GM18951 (cell line): ENCODE measurements at regions not wholly inside any gene's neighbourhood (a gene's known extent, or its start where the extent isn't known, plus 50 kb on each side); places are given as distances from the start of the nearest gene placed in this dataset.

Experiments
- POLR2A ChIP-seq: IDR thresholded peaks from 4 replicates; pipeline ENCODE4 v1.6.1; 2011; ENCODE audit warnings: mild to moderate bottlenecking; ENCODE audit not compliant: insufficient read length, insufficient read depth; ENCODE audit errors: extremely low read depth
- in situ Hi-C: fragments of 300-500 bp; cut with MboI; formaldehyde crosslinking; loops from one replicate; pipeline ENCODE4 v1.12.0; 2022; ENCODE audit warnings: low sequenced_read_pairs, mixed read lengths, inconsistent platforms; ENCODE audit not compliant: unreplicated experiment

DNA sequence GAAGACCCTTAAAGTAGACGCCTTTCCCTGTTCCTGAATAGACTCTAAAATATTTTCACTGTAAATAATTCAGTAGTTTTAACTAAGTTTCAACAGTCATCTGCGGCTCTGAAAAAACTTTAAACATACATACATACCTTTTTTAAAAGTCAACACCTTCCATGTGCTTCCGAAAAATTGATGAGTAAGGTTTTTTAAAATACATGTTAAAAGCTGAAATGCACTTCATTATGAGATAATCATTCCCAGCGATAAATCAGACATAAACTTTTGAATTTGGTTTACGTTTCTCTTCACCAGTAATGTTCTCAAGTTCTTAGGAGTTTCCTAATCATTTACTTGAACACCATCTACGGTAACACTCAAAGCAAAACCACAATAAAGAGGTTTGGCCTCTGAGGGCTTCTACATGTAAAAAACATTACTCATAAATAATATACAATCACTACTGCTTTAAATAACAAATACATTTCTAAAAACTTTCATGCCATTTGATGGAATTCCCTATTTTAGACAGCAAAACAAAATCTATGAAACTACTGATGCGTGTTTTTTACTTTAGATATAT, 403.5 kb downstream of the SHQ1 start:
- in situ Hi-C loops, result no loop called here
- no peak for TF ChIP-seq POLR2A

DNA sequence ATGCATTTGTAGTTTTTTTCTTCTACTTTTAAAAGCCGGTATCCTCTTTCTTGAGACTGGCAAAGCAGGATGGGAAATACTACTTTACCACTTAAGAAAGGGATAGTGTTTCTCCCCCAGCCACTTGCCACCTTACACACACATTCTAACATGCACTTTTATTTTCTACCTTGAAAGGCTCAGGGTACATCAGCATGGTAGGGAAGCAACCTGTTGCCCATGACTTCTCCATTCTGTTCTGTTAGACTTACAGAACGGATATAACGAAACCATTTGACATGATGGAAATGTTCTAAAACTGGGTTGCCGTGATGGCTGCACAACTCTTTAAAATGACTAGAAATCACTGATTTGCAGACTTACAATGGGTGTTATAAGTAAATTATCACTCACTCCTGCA, 405.5 kb downstream of the SHQ1 start:
- in situ Hi-C loops, result no loop called here
- no peak for TF ChIP-seq POLR2A

DNA sequence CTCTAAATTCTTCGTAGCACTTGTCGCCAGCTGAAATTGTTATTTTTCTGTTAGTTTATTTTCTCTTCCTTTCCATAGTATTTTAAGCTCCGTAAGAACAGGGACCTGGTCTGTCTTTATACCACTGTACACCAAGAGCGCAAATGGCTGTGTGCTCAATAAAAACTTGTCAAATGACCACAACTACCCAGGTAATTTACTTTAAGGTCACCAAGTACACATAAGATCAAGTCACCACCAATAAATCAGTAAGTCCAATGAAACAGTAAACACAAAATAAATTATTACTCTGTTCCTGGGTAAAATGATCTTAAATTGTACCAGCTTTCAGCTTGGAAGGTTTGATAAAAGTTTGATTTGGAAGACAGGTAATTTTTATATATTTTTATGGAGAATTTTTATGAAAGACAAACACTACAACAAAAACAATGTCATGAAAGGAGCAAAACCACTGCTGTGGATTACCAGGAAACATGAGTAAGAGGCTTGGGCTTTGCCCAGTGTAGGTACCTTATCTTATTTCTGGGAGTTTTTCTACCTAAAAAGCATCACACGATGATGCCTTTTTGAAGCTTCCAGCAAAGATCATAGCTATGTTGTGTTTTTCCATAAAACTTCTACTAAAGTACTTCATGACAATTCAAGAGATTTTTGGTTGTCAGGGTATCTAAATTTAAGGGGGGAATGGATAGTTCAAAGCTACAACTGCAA, 406.8 kb downstream of the SHQ1 start:
- in situ Hi-C loops, result no loop called here
- TF ChIP-seq POLR2A, result no peak

DNA sequence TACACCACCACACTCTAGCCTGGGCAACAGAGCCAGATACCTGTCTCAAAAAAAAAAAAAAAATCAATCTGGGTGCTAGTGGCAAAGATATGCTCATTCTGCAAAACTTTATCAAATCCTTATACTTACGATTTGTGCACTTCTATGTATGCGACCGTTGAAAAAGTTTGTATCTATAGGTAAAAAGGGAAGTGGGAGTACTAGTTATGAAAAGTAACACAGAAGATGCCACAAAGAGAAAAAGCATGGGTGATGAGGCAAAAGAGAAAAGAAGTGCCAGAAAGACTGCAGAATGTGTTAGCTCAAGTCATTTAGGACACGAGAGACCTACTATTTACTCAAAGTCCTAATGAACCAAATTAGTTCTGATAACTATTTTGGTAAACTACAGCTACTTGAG, 407.8 kb downstream of the SHQ1 start:
- in situ Hi-C loops, result no loop called here
- TF ChIP-seq POLR2A, result no peak

DNA sequence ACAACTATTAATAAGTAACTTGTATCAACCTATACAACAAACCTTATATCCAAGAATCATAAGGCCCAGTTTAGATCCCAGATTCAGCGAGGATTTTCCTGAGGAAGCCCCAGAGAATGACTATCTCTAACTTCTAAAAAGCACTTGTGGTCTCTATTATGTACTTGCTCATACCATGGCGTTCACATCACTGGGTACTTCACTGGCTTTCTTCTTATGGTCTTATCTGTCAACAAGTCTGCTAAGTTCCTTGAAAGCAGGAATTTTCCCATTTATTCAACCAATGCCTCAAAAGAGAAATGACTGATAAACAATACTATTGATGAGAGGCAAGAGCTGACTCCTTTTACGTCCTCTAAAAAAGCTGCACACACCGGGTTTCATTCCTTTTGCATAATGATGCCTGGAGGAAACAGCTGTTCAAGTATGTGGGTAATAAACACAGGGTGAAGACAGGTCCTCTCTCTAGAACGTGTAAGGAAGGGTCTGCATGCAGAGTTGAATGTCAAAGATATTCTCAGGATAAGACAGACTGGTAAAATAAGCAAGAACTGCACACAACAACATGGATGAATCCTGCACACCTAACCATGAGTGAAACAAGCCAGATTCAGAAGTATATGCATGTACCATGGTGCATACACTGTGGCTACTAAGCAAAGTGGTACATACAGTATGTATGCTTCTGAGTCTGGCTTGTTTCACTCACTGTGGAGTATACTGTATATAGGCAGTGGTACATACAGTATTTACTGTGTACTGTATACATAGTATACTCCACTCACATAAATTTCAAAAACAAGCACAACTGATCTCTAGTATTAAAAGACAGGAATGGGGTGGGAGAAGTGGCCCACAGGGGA, 408.7 kb downstream of the SHQ1 start:
- in situ Hi-C loops, result no loop called here
- TF ChIP-seq POLR2A, result no peak

DNA sequence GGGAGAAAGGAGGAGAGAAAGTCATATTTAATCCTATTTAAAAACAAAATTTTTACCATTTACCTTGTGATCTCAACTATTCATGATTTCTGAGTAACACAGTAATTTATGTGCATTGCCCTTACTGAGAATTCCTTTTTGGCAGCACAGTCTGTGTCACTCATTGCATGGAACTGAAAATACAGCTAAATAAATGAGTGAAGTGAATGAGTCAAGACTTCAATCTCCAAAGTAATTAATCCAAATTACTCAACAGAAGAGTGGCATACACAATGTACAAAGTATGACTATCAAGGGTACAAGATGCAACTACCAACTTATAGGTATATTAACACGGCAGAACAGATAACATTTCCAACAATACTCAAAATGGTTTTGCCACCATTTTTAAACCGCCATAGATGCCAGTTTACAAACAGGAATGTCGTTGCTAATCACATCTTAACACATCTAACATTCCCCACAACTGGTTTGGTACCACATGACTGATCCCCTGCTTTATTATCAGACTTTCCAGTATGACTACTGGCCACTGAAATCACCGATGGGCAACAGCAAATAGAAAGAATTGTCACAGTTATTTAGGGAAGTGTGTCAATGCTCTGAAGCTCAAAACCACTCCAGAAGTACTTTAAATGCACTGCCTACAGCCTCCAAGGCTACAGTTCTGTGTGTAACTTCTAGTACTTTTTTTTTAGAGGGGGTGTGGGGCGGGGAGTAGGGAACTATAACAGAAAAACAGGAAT, 410.4 kb downstream of the SHQ1 start:
- no peak for TF ChIP-seq POLR2A
- in situ Hi-C loops, result no loop called here

DNA sequence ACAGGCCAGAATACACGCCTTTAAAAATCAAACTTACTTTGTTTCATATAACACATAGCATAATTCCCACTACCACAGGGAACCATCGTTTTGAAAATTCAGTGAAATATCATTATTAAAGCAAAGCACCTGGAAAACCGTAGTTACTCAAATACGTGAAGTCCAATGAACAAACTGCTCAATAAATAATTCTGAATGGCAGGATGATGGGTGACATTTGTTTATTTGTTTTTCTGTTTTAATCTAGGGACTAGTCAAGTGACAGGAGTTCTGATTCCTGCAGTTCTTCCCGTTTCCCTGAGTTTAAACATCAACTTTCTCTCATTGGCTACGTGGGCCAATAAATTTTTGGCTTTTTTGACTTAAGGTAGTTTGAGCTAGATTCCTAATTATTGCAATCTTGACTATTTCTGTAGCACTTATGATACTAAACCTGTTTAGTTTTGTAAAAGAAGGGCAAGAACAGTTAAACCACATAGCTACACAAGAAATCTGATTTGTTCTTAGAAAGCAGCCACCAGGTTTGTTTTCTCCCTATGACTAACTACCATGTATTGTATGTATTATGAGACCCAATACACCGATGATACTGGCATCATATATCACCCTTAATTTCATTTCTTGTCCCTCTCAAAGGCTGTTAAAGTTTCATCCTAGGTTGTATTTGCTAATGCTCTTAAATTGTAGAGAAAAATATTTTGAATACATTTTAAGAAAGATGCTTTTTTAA, 411.2 kb downstream of the SHQ1 start:
- in situ Hi-C loops, result no loop called here
- TF ChIP-seq POLR2A, result no peak

DNA sequence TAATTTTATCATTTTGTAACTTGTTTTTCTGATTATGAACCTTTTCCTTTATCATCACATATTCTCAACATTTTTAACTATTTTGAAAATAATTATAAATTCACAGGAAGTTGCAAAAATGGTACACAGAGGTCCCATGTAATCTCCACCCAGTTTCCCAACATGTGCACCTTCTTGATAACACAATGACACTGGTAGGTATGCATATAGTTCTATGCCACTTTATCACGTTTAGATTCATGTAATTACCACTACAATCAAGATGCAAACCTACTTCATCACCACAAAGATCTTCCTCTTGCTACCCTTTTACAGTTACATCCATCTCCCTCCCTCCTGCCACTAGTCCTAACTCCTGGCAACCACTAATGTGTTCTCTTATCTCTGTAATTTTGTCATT, 413.9 kb downstream of the SHQ1 start:
- in situ Hi-C loops, result no loop called here
- TF ChIP-seq POLR2A, result no peak

DNA sequence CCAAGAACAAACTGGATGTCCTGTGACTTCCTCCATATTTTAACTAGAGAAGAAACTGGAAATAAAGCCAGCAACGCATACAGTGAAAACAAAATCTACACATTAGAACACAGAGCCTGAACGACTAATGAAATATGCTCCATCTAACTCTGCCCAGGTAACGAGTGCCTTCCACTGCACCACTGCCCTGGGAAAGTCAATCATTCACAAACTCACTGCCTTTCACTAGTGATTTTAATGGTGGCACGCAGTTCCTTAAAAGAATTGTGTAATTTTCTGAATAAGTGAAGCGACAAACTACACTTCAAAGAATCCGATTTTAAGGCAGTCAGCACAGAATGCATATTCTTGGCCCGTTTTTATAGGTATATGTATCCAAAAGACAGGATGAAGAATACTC, 416.0 kb downstream of the SHQ1 start:
- no peak for TF ChIP-seq POLR2A
- in situ Hi-C loops, result no loop called here

DNA sequence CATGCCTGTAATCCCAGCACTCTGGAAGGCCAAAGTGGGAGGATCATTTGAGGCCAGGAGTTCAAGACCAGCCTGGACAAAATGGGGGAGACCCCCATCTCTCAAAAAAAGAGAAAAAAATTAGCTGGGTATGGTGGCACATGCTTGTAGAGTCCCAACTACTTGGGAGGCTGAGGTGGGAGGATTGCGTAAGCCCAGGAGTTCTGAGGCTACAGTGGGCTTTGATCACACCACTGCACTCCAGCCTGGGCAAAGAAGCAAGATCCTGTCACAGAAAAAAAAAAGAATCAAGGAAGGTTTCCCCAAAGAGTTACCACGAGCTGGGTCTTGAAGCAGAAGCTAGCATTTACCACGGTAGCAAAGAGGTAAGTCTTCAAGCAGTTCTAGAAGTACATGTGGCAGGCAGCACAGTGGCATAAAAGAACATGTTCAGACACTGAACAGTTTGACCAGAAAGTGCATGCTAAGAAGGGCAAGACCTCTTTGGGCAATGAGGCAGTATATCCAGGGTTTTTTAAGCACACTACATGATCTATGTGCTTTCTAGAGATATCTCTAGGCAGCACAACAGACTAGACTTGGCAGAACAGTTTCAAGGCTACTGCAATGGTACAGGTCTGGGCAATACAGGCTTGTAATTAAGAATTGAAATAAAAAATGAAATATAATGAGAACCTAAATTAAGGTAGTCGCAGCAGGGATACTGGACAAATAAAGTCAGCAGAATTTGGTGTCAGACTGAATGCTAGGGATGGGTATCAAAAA, 418.5 kb downstream of the SHQ1 start:
- in situ Hi-C loops, result no loop called here

DNA sequence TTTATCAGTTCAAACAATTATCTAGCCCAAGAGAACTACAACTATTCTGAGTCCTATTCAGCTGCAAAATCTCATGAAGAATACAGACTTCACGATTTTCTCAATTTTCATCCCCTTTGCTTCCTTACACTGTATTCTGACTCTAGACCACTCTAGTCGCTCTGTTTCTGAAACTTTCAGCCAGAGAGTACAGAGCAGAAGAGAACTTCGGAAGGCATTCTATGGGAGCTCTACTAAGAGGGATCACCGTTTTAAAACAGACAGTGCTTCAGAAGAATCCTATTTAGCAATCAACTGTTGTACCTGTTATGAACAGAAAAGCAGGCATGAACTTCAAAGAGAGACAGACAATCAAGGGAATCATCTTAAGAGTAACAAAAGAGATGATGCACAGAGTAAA, 419.4 kb downstream of the SHQ1 start:
- in situ Hi-C loops, result no loop called here
- no peak for TF ChIP-seq POLR2A

More for the DNA sequence above, 418.5 kb downstream of the SHQ1 start:
- TF ChIP-seq POLR2A, result no peak

DNA sequence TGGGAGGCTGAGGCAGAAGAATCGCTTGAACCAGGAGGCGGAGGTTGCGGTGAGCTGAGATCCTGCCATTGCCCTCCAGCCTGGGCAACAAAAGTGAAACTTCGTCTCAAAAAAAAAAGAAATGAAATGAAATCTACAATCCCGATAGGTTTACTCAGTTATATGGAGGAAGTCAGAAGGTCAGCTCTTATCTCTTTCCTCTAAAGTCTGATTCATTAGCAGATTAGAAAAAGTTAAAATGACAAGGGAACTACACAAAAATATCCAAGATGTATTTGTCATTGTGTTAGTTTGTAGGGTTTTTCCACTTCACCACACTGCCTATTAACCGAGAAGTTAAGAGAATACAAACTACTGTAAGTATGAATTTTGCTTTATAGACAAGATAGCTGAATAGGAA, 420.6 kb downstream of the SHQ1 start:
- in situ Hi-C loops, result no loop called here
- no peak for TF ChIP-seq POLR2A
